ENCODE measurements at regions not wholly inside any gene's neighbourhood (a gene's known extent, or its start where the extent isn't known, plus 50 kb on each side); places are given as distances from the start of the nearest gene placed in this dataset.
A peak's percentile ranks its signal among the peaks of the same experiment; 100 is the strongest.

- no peak overlapping the region for H3K4me3 ChIP-seq (ENCODE audit: control insufficient read depth in 2 of 3, extremely low read depth in 1 of 3, insufficient read depth in 2 of 3, low read depth in 1 of 3, low read length in 3 of 3)
- no peaks in the 10 kb centered on the region for H3K79me2 ChIP-seq (ENCODE audit: control insufficient read depth, insufficient read depth, low read length)
- peak overlapping the region; percentile 87 for H3K27ac ChIP-seq (ENCODE audit: control insufficient read depth, insufficient read depth, low read length)
- H3K4me2 ChIP-seq (ENCODE audit: control insufficient read depth, extremely low read depth, insufficient read depth, low read depth, low read length): peak overlapping the region; percentile 72
- H3K9me1 ChIP-seq (ENCODE audit: control insufficient read depth, extremely low read depth, insufficient read depth, low read length): no peaks in the 10 kb centered on the region
- peak overlapping the region; percentile 63 for H3K9ac ChIP-seq (ENCODE audit: control insufficient read depth, extremely low read depth, insufficient read depth, low read length)
- DNase-seq (ENCODE audit: low read depth, low spot score): no peak
- no peaks in the 10 kb centered on the region for H4K20me1 ChIP-seq (ENCODE audit: control insufficient read depth, extremely low read depth, insufficient read depth, low read length)
- TF ChIP-seq EZH2 (IDR thresholded peaks at IDR 0.05; ENCODE audit: low read length) (no peak), CTCF (optimal IDR thresholded peaks at IDR 0.05 in 1 of 3, IDR thresholded peaks at IDR 0.05 in 1 of 3, conservative IDR thresholded peaks at IDR 0.05 in 1 of 3; ENCODE audit: extremely low read depth in 1 of 3, insufficient read depth in 2 of 3, low read length in 3 of 3) (no peak)
- no peaks in the 10 kb centered on the region for H3K36me3 ChIP-seq (ENCODE audit: control insufficient read depth in 2 of 2, extremely low read depth in 1 of 2, insufficient read depth in 2 of 2, low read length in 2 of 2)
- no peak for FAIRE-seq
- H3K27me3 ChIP-seq (ENCODE audit: control insufficient read depth, extremely low read depth, insufficient read depth, low read length): no peaks in the 10 kb centered on the region
- H3K4me1 ChIP-seq (ENCODE audit: control insufficient read depth, extremely low read depth, insufficient read depth, low read length): peaks cover 32% of the 10 kb centered on the region
- dilution Hi-C loops (cut with MboI; ENCODE audit: extremely low pct_ligation_motif_present, low sequenced_read_pairs): no loop called here
- H2AFZ ChIP-seq (ENCODE audit: control insufficient read depth, low read length): peak overlapping the region; percentile 72
- no peaks in the 10 kb centered on the region for H3K9me3 ChIP-seq (ENCODE audit: control insufficient read depth, low read depth, low read length)
Observed at GRCh38 chr15:66957431-66957720, 108.0 kb upstream of the SMAD3 start.

GRCh38 chr15:66959066-66959465 is 106.3 kb upstream of the SMAD3 start:
- dilution Hi-C loops (cut with MboI; ENCODE audit: extremely low pct_ligation_motif_present, low sequenced_read_pairs): no loop called here
- Histone ChIP-seq H3K9me3 (ENCODE audit: control insufficient read depth, low read depth, low read length) (no peaks in the 10 kb centered on the region), H3K9ac (ENCODE audit: control insufficient read depth, extremely low read depth, insufficient read depth, low read length) (no peak overlapping the region), H4K20me1 (ENCODE audit: control insufficient read depth, extremely low read depth, insufficient read depth, low read length) (no peaks in the 10 kb centered on the region), H3K27ac (ENCODE audit: control insufficient read depth, insufficient read depth, low read length) (no peak overlapping the region), H3K27me3 (ENCODE audit: control insufficient read depth, extremely low read depth, insufficient read depth, low read length) (no peaks in the 10 kb centered on the region), H3K36me3 (ENCODE audit: control insufficient read depth in 2 of 2, extremely low read depth in 1 of 2, insufficient read depth in 2 of 2, low read length in 2 of 2) (no peaks in the 10 kb centered on the region), H3K4me1 (ENCODE audit: control insufficient read depth, extremely low read depth, insufficient read depth, low read length) (peaks cover 28% of the 10 kb centered on the region), H3K4me3 (ENCODE audit: control insufficient read depth in 2 of 3, extremely low read depth in 1 of 3, insufficient read depth in 2 of 3, low read depth in 1 of 3, low read length in 3 of 3) (no peak overlapping the region), H3K9me1 (ENCODE audit: control insufficient read depth, extremely low read depth, insufficient read depth, low read length) (no peaks in the 10 kb centered on the region), H3K79me2 (ENCODE audit: control insufficient read depth, insufficient read depth, low read length) (no peaks in the 10 kb centered on the region), H2AFZ (ENCODE audit: control insufficient read depth, low read length) (no peak overlapping the region), H3K4me2 (ENCODE audit: control insufficient read depth, extremely low read depth, insufficient read depth, low read depth, low read length) (no peak overlapping the region)
- no peak for FAIRE-seq
- DNase-seq (ENCODE audit: low read depth, low spot score): no peak
- TF ChIP-seq EZH2 (IDR thresholded peaks at IDR 0.05; ENCODE audit: low read length) (no peak), CTCF (optimal IDR thresholded peaks at IDR 0.05 in 1 of 3, IDR thresholded peaks at IDR 0.05 in 1 of 3, conservative IDR thresholded peaks at IDR 0.05 in 1 of 3; ENCODE audit: extremely low read depth in 1 of 3, insufficient read depth in 2 of 3, low read length in 3 of 3) (no peak)
